Heart left ventricle (tissue), 16 donors: ENCODE measurements at regions not wholly inside any gene's neighbourhood (a gene's known extent, or its start where the extent isn't known, plus 50 kb on each side); places are given as distances from the start of the nearest gene placed in this dataset.

Experiments used
- ATAC-seq, 4 donors: fragments of 200-7000 bp; cut with Tn5 transposase; one replicate each; pipeline ENCODE4 v1.9.1; 2020 to 2022; ENCODE audit warnings: moderate library complexity in 4 of 4, mild to moderate bottlenecking in 3 of 4, moderate number of reproducible peaks in 1 of 4
- DNase-seq, 5 donors: peaks; one replicate each; pipeline ENCODE4 v3.0.0-alpha.2; 2020
- H3K27ac ChIP-seq, 12 donors: fragments of 200-600 bp; sonication (generic) in 4 of 12; one replicate each; pipeline versions ENCODE4 v1.5.0 to v1.8.0; 2016 to 2022; ENCODE audit warnings: mild to moderate bottlenecking in 2 of 12
- H3K27me3 ChIP-seq, 9 donors: fragments of 200-600 bp; sonication (generic) in 2 of 9; one replicate each; pipeline versions ENCODE4 v1.5.1 to v1.8.0; 2016 to 2022; ENCODE audit warnings: mild to moderate bottlenecking in 3 of 9
- H3K36me3 ChIP-seq, 9 donors: fragments of 200-600 bp; sonication (generic) in 2 of 9; one replicate each; pipeline versions ENCODE4 v1.5.0 to v1.8.0; 2018 to 2022; ENCODE audit warnings: mild to moderate bottlenecking in 2 of 9
- H3K4me1 ChIP-seq, 12 donors: fragments of 200-600 bp; sonication (generic) in 4 of 12; one replicate each; pipeline versions ENCODE4 v1.5.0 to v1.8.0; 2016 to 2022; ENCODE audit warnings: mild to moderate bottlenecking in 3 of 12
- H3K4me3 ChIP-seq, 12 donors: fragments of 200-600 bp; sonication (generic) in 4 of 12; one replicate each; pipeline versions ENCODE4 v1.5.0 to v1.8.0; 2017 to 2022; ENCODE audit warnings: mild to moderate bottlenecking in 9 of 12, moderate library complexity in 4 of 12
- H3K9me3 ChIP-seq, 12 donors: fragments of 200-600 bp; sonication (generic) in 4 of 12; one replicate each; pipeline versions ENCODE4 v1.5.0 to v1.8.0; 2016 to 2022; ENCODE audit warnings: mild to moderate bottlenecking in 1 of 12
- POLR2A ChIP-seq, 2 donors: fragments of 450-650 bp; IDR thresholded peaks; one replicate each; pipeline ENCODE4 v1.6.1; 2017; ENCODE audit warnings: antibody characterized with exemption in 2 of 2, mild to moderate bottlenecking in 2 of 2, moderate library complexity in 2 of 2
- WGBS, 4 donors: extraction: QIAGEN DNeasy Blood & Tissue Kit in 2 of 4; methylation state at CpG; one replicate each; pipeline versions ENCODE4 v1.1.5 to v1.1.7; 2013 to 2018; 5-methylcytosine and 5-hydroxymethylcytosine counted together
- intact Hi-C, 10 donors: fragments of 100-400 bp; cut with DNase I; formaldehyde crosslinking; loops; one replicate each; pipeline versions ENCODE4 v1.11.1 to v1.14.2; 2022
- TF ChIP-seq, protein P1 (sequence below), 12 donors: fragments of 200-600 bp; sonication (generic) in 4 of 12; IDR thresholded peaks; one replicate each; pipeline versions ENCODE4 v1.5.0 to v1.8.0; 2018 to 2022; ENCODE audit warnings: antibody characterized with exemption in 12 of 12, mild to moderate bottlenecking in 5 of 12
- donor health status: ischemic (EF 13 %, LVEDD 7.1; RV severe dilation, severe dysfunction).
- donor health status: healthy with polysubstance abuse.
- donor health status: DM: no; HTN: yes; CAD: no.
- donor health status: DM: no; HTN: no; CAD: no.
- donor health status: ischemic (EF 25% LVEDD 6.9; RV normal size, moderate dysfunction).
- donor health status: ischemic (EF 25% LVEDD 5.7; RV mildly dilated, moderate dysfunction).
- donor health status: healthy.
- donor health status: DM: yes; HTN: yes; CAD: no.
- donor health status: ischemic (EF 35%, LVEDD 5.7; RV mildly dilated, moderate dysfunction).
- donor health status: nonischemic (EF 11% LVEDD 7.7; RV severe dilation, severe dysfunction).
- donor health status: DM: yes; HTN: yes; CAD: no.
- donor health status: PGD.
- donor health status: ischemic (EF 29% LVEDD 5.4; RV normal size, mild dysfunction).
- donor health status: nonischemic (EF 23%, LVEDD 6.1; RV moderate dilation, normal function).

DNA sequence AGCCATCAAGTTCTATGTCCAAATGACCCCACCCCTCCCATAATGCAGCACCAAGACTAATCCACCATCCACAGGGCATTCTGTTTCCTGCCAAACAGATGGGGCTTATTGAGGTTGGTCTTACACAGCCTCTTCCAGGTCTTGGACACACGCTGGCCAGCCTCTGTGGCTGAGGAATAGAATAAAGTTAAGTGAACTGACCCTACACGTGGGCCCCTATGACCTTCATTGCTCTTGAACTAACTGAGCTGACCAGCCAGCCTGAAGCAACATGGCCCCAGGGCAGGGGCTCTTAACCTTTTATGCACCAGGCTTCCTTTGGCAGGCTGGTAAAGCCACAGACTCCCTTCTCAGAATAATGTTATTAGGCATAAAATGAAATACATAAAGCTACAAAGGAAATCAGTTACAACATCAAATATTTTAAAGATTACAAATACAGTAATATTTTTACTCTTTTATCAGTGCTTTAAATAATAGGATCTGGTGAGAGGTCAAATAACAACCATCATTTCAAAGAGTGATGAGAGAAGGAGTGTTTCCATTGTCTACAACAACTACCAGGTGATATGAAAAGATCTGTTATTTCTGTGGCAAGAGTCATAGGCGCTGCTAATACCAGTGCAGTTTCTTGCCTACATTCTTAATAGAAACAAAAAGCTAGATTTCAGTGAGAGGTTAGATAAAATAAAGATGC lies 192.9 kb upstream of the NUDT4 start:
- no peaks in the 10 kb centered on the region for H3K36me3 ChIP-seq
- ATAC-seq, result peak; percentile 1 to 7 (median 4)
- intact Hi-C loops, result loop anchor here in 3 of 10 donors (5.0 kb wide), 4 partner anchors 52 to 192 kb away; partner anchors contain the start of gene NUDT4 (in 2 of the 3)
- no peak overlapping the region for H3K4me3 ChIP-seq
- peak in 1 of 5 donors; percentile 40 for DNase-seq
- no peaks in the 10 kb centered on the region for H3K27me3 ChIP-seq
- H3K9me3 ChIP-seq, result no peaks in the 10 kb centered on the region
- TF ChIP-seq, protein P1, sequence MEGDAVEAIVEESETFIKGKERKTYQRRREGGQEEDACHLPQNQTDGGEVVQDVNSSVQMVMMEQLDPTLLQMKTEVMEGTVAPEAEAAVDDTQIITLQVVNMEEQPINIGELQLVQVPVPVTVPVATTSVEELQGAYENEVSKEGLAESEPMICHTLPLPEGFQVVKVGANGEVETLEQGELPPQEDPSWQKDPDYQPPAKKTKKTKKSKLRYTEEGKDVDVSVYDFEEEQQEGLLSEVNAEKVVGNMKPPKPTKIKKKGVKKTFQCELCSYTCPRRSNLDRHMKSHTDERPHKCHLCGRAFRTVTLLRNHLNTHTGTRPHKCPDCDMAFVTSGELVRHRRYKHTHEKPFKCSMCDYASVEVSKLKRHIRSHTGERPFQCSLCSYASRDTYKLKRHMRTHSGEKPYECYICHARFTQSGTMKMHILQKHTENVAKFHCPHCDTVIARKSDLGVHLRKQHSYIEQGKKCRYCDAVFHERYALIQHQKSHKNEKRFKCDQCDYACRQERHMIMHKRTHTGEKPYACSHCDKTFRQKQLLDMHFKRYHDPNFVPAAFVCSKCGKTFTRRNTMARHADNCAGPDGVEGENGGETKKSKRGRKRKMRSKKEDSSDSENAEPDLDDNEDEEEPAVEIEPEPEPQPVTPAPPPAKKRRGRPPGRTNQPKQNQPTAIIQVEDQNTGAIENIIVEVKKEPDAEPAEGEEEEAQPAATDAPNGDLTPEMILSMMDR (IDR thresholded peaks at IDR 0.05), result no peak
- no peak for TF ChIP-seq POLR2A (IDR thresholded peaks at IDR 0.05)
- WGBS, 4 donors, result 56 to 72% (median 68%) methylated on average over 3 of the region's 3 CpGs
- H3K27ac ChIP-seq, result peak overlapping the region; percentile 78 to 95 (median 86)
- peaks cover 3 to 33% (median 16%) of the 10 kb centered on the region in 12 donors for H3K4me1 ChIP-seq

- no peaks in the 10 kb centered on the region for H3K9me3 ChIP-seq
- H3K27me3 ChIP-seq, result no peaks in the 10 kb centered on the region
- no peak overlapping the region for H3K4me3 ChIP-seq
- ATAC-seq, result no peak
- TF ChIP-seq, protein P1 (IDR thresholded peaks at IDR 0.05), result no peak
- TF ChIP-seq POLR2A (IDR thresholded peaks at IDR 0.05), result no peak
- 89 to 94% (median 93%) methylated on average over 2 of the region's 2 CpGs for WGBS, 4 donors
- peaks cover 3 to 28% (median 15%) of the 10 kb centered on the region in 12 donors for H3K4me1 ChIP-seq
- no peaks in the 10 kb centered on the region for H3K36me3 ChIP-seq
- H3K27ac ChIP-seq, result peak overlapping the region in 8 of 12 donors; percentile 78 to 89 (median 86)
- intact Hi-C loops, result loop anchor here in 1 of 10 donors (5.0 kb wide), 1 partner anchor 52 kb away; no protein-coding TSS in a partner anchor
- no peak for DNase-seq
Measured at GRCh38 chr12:93185369-93185741, 192.4 kb upstream of the NUDT4 start.

GRCh38 chr12:93186131-93186530 lies 191.6 kb upstream of the NUDT4 start:
- no peaks in the 10 kb centered on the region for H3K36me3 ChIP-seq
- DNase-seq (no peak), ATAC-seq (no peak)
- H3K4me1 ChIP-seq, result peaks cover 3 to 28% (median 15%) of the 10 kb centered on the region in 12 donors
- H3K4me3 ChIP-seq, result no peak overlapping the region
- H3K27ac ChIP-seq, result no peak overlapping the region
- no peak for TF ChIP-seq POLR2A (IDR thresholded peaks at IDR 0.05)
- TF ChIP-seq, protein P1 (IDR thresholded peaks at IDR 0.05), result no peak
- H3K27me3 ChIP-seq, result no peaks in the 10 kb centered on the region
- no peaks in the 10 kb centered on the region for H3K9me3 ChIP-seq
- intact Hi-C loops, result loop anchor here in 1 of 10 donors (5.0 kb wide), 1 partner anchor 51 kb away; no protein-coding TSS in a partner anchor
- WGBS, 4 donors, result 87 to 98% (median 91%) methylated on average over 2 of the region's 2 CpGs

- Histone ChIP-seq H3K4me3 (no peak overlapping the region), H3K4me1 (peaks cover 3 to 33% (median 18%) of the 10 kb centered on the region in 12 donors), H3K27me3 (no peaks in the 10 kb centered on the region), H3K9me3 (no peaks in the 10 kb centered on the region), H3K36me3 (no peaks in the 10 kb centered on the region), H3K27ac (no peak overlapping the region)
- TF ChIP-seq POLR2A (IDR thresholded peaks at IDR 0.05), result no peak
- TF ChIP-seq, protein P1 (IDR thresholded peaks at IDR 0.05), result no peak
- intact Hi-C loops, result loop anchor here in 1 of 10 donors (5.0 kb wide), 1 partner anchor 51 kb away; no protein-coding TSS in a partner anchor
- 76 to 98% (median 97%) methylated on average over 2 of the region's 2 CpGs for WGBS, 4 donors
- ATAC-seq (no peak), DNase-seq (no peak)
Measured at GRCh38 chr12:93186621-93187020, 191.1 kb upstream of the NUDT4 start.
